CD4-positive, alpha-beta T cell (primary cell): ENCODE measurements at regions not wholly inside any gene's neighbourhood (a gene's known extent, or its start where the extent isn't known, plus 50 kb on each side); places are given as distances from the start of the nearest gene placed in this dataset.
A peak's percentile ranks its signal among the peaks of the same experiment; 100 is the strongest.
"Not testable (repeated sequence)": the region's sequence is repeated elsewhere in the genome, so short reads cannot be mapped to it uniquely, and the experiment has no call there.

ENCODE experiments used
- ATAC-seq: fragments of 200-7000 bp; cut with Tn5 transposase; one replicate; pipeline ENCODE4 v1.10.0; 2022; ENCODE audit warnings: mild to moderate bottlenecking; ENCODE audit not compliant: poor library complexity
- CTCF ChIA-PET: fragments of 350-600 bp; sonication (Branson Sonifier 250); formaldehyde crosslinking; loops from one replicate; lab custom pipeline; 2021; ENCODE audit warnings: antibody characterized with exemption, inconsistent platforms; lab: Charles Lee
- POLR2A ChIA-PET: fragments of 350-600 bp; sonication (Branson Sonifier 250); formaldehyde crosslinking; loops from one replicate; lab custom pipeline; 2021; ENCODE audit warnings: antibody characterized with exemption, inconsistent platforms; lab: Charles Lee
- DNase-seq, 14 experiments: peaks; one replicate each; pipeline ENCODE4 v3.0.0-alpha.2; 2013 to 2020; ENCODE audit warnings: mixed read lengths in 2 of 14
- H3K27ac ChIP-seq, 2 donors: one replicate each; pipeline versions ENCODE4 v1.5.1 to v1.7.0; 2013; ENCODE audit warnings: low read length in 2 of 2, low read depth in 1 of 2, mild to moderate bottlenecking in 1 of 2
- H3K27me3 ChIP-seq, 2 experiments: 1 replicate in 1 of 2; 2 replicates in 1 of 2; pipeline versions ENCODE4 v1.6.1 to v1.7.0; 2013; ENCODE audit warnings: low read length in 2 of 2, control low read depth in 1 of 2, mild to moderate bottlenecking in 1 of 2, moderate library complexity in 1 of 2; ENCODE audit not compliant: insufficient read depth in 2 of 2, control insufficient read depth in 1 of 2
- H3K36me3 ChIP-seq: one replicate; pipeline ENCODE4 v1.6.1; 2013; ENCODE audit warnings: low read length, control low read depth; ENCODE audit not compliant: insufficient read depth
- H3K4me1 ChIP-seq: one replicate; pipeline ENCODE4 v1.6.1; 2013; ENCODE audit warnings: low read length, control low read depth; ENCODE audit not compliant: insufficient read depth
- H3K4me3 ChIP-seq: one replicate; pipeline ENCODE4 v1.5.1; 2013; ENCODE audit warnings: mild to moderate bottlenecking, low read length, moderate library complexity
- H3K9me3 ChIP-seq, 2 experiments: 1 replicate in 1 of 2; 2 replicates in 1 of 2; pipeline versions ENCODE4 v1.6.1 to v1.7.0; 2013; ENCODE audit warnings: low read length in 2 of 2, mild to moderate bottlenecking in 2 of 2, control low read depth in 1 of 2, moderate library complexity in 1 of 2; ENCODE audit not compliant: control insufficient read depth in 1 of 2, insufficient read depth in 1 of 2
- H3K27ac Mint-ChIP-seq: one replicate; pipeline ENCODE4 v1.8.0; 2020; ENCODE audit warnings: mixed read lengths
- H3K27me3 Mint-ChIP-seq: one replicate; pipeline ENCODE4 v1.8.0; 2021; ENCODE audit warnings: mixed read lengths
- H3K36me3 Mint-ChIP-seq: one replicate; pipeline ENCODE4 v1.8.0; 2021; ENCODE audit warnings: low read depth, mixed read lengths
- H3K4me1 Mint-ChIP-seq: one replicate; pipeline ENCODE4 v1.8.0; 2021; ENCODE audit warnings: low read depth, mixed read lengths
- H3K4me3 Mint-ChIP-seq: one replicate; pipeline ENCODE4 v1.8.0; 2020; ENCODE audit warnings: mild to moderate bottlenecking, mixed read lengths
- H3K9me3 Mint-ChIP-seq: one replicate; pipeline ENCODE4 v1.8.0; 2020; ENCODE audit warnings: mixed read lengths
- CTCF ChIP-seq: fragments of 200-600 bp; IDR thresholded peaks from one replicate; pipeline ENCODE4 v1.8.0; 2022; ENCODE audit warnings: antibody characterized with exemption, mild to moderate bottlenecking
- intact Hi-C, 2 experiments: fragments of 100-400 bp; cut with DNase I in 1 of 2; cut with micrococcal nuclease in 1 of 2; formaldehyde crosslinking; loops; one replicate each; pipeline versions ENCODE4 v1.15.1 to v1.9.0; 2023 to 2025; cut with DNase I, micrococcal nuclease

GRCh38 chr2:156254637-156255067 lies 77.9 kb downstream of the NR4A2 start:
- POLR2A ChIA-PET, intact Hi-C loops, H3K27me3 ChIP-seq, H3K36me3 Mint-ChIP-seq, H3K36me3 ChIP-seq, H3K9me3 Mint-ChIP-seq, H3K4me1 Mint-ChIP-seq, H3K9me3 ChIP-seq, H3K4me1 ChIP-seq, ATAC-seq, CTCF ChIA-PET, H3K27ac ChIP-seq: not testable (repeated sequence)
- peak in 4 of 14 experiments; percentile 3 to 21 (median 4) for DNase-seq
- H3K27me3 Mint-ChIP-seq: peaks cover 14% of the 10 kb centered on the region
- peak overlapping the region; percentile 90 for H3K4me3 Mint-ChIP-seq
- peak overlapping the region; percentile 58 for H3K27ac Mint-ChIP-seq
- H3K4me3 ChIP-seq: peak overlapping the region; percentile 37

- no peaks in the 10 kb centered on the region for H3K9me3 Mint-ChIP-seq
- no peak overlapping the region for H3K4me3 ChIP-seq
- intact Hi-C loops: no loop called here
- TF ChIP-seq CTCF: no peak
- H3K4me3 Mint-ChIP-seq: peak overlapping the region; percentile 90
- peaks cover 14% of the 10 kb centered on the region for H3K27me3 Mint-ChIP-seq
- no peaks in the 10 kb centered on the region for H3K36me3 Mint-ChIP-seq
- ChIA-PET CTCF (no interaction called here), POLR2A (no interaction called here)
- DNase-seq: no peak
- H3K27ac Mint-ChIP-seq: no peak overlapping the region
- no peaks in the 10 kb centered on the region for H3K4me1 ChIP-seq
- no peak overlapping the region for H3K27ac ChIP-seq
- H3K27me3 ChIP-seq: peaks cover 0 to 2% of the 10 kb centered on the region in 2 experiments
- no peaks in the 10 kb centered on the region for H3K9me3 ChIP-seq
- no peaks in the 10 kb centered on the region for H3K4me1 Mint-ChIP-seq
- no peaks in the 10 kb centered on the region for H3K36me3 ChIP-seq
- ATAC-seq: no peak
Observed at GRCh38 chr2:156253765-156254164, 78.8 kb downstream of the NR4A2 start.

- Mint-ChIP-seq H3K9me3 (no peaks in the 10 kb centered on the region), H3K27me3 (peaks cover 15% of the 10 kb centered on the region), H3K27ac (no peak overlapping the region), H3K4me1 (no peaks in the 10 kb centered on the region), H3K4me3 (no peak overlapping the region), H3K36me3 (no peaks in the 10 kb centered on the region)
- Histone ChIP-seq H3K4me1 (no peaks in the 10 kb centered on the region), H3K36me3 (no peaks in the 10 kb centered on the region), H3K9me3 (no peaks in the 10 kb centered on the region), H3K4me3 (no peak overlapping the region), H3K27me3 (no peaks in the 10 kb centered on the region), H3K27ac (no peak overlapping the region)
- ChIA-PET CTCF (no interaction called here), POLR2A (no interaction called here)
- no peak for TF ChIP-seq CTCF
- intact Hi-C loops: no loop called here
- DNase-seq: no peak
- ATAC-seq: no peak
Observed at GRCh38 chr2:156242874-156243273, 89.6 kb downstream of the NR4A2 start.

GRCh38 chr2:156237558-156237957 lies 95.0 kb downstream of the NR4A2 start:
- no peak overlapping the region for H3K27ac Mint-ChIP-seq
- ATAC-seq: no peak
- H3K4me1 ChIP-seq: no peaks in the 10 kb centered on the region
- no peaks in the 10 kb centered on the region for H3K9me3 ChIP-seq
- no peaks in the 10 kb centered on the region for H3K36me3 ChIP-seq
- H3K4me1 Mint-ChIP-seq: no peaks in the 10 kb centered on the region
- no peak overlapping the region for H3K4me3 ChIP-seq
- CTCF ChIA-PET: no interaction called here
- H3K4me3 Mint-ChIP-seq: no peak overlapping the region
- POLR2A ChIA-PET: interaction anchor here (0.6 kb wide), 1 partner anchor 1584 kb away, joined by 3 read pairs; no protein-coding TSS in a partner anchor
- no peak for DNase-seq
- H3K27ac ChIP-seq: no peak overlapping the region
- H3K27me3 ChIP-seq: no peaks in the 10 kb centered on the region
- no peaks in the 10 kb centered on the region for H3K27me3 Mint-ChIP-seq
- intact Hi-C loops: no loop called here
- TF ChIP-seq CTCF: no peak
- no peaks in the 10 kb centered on the region for H3K36me3 Mint-ChIP-seq
- H3K9me3 Mint-ChIP-seq: peaks cover 8% of the 10 kb centered on the region
